H1 (cell line): ENCODE measurements at regions not wholly inside any gene's neighbourhood (a gene's known extent, or its start where the extent isn't known, plus 50 kb on each side); places are given as distances from the start of the nearest gene placed in this dataset.

Source experiments
- CTCF ChIA-PET: fragments of 300-600 bp; sonication (Branson Sonifier 250); formaldehyde crosslinking; loops from one replicate; lab custom pipeline; 2021; ENCODE audit not compliant: partially characterized antibody; lab: Charles Lee
- POLR2A ChIA-PET: fragments of 300-600 bp; sonication (Branson Sonifier 250); formaldehyde crosslinking; loops from one replicate; lab custom pipeline; 2021; ENCODE audit warnings: inconsistent platforms; ENCODE audit not compliant: partially characterized antibody; lab: Charles Lee
- DNase-seq, 2 experiments: peaks; one replicate each; pipeline versions ENCODE4 v3.0.0 to v3.0.0-alpha.2; 2010 to 2022; ENCODE audit warnings: low spot score in 2 of 2, low read depth in 1 of 2, mixed read lengths in 1 of 2
- FAIRE-seq: peaks from 2 replicates; lab custom pipeline; 2011; peaks lifted over from hg19 to GRCh38; lab: Jason Lieb, UNC
- H2AFZ ChIP-seq: 2 replicates; pipeline ENCODE4 v1.8.1; 2012; ENCODE audit warnings: low read length, inconsistent platforms
- H2AK5ac ChIP-seq: 2 replicates; pipeline ENCODE4 v1.6.1; 2013; ENCODE audit warnings: low read depth, low read length
- H2BK120ac ChIP-seq: replicated peaks from 2 replicates; pipeline ENCODE3; 2013; ENCODE audit warnings: low read depth, low read length, inconsistent platforms
- H2BK12ac ChIP-seq: 2 replicates; pipeline ENCODE4 v1.6.1; 2013; ENCODE audit warnings: low read depth, low read length
- H2BK15ac ChIP-seq: 2 replicates; pipeline ENCODE4 v1.6.1; 2013; ENCODE audit warnings: low read length
- H2BK20ac ChIP-seq: 2 replicates; pipeline ENCODE4 v1.6.1; 2013; ENCODE audit warnings: low read length
- H2BK5ac ChIP-seq: 2 replicates; pipeline ENCODE4 v1.6.1; 2013; ENCODE audit warnings: low read depth, low read length
- H3K14ac ChIP-seq: 2 replicates; pipeline ENCODE4 v1.6.1; 2013; ENCODE audit warnings: inconsistent platforms; ENCODE audit not compliant: insufficient read length
- H3K18ac ChIP-seq: 2 replicates; pipeline ENCODE4 v1.6.1; 2013; ENCODE audit warnings: low read length; ENCODE audit errors: extremely low read depth
- H3K23ac ChIP-seq: 2 replicates; pipeline ENCODE4 v1.6.1; 2013; ENCODE audit warnings: inconsistent platforms; ENCODE audit not compliant: insufficient read length
- H3K23me2 ChIP-seq: 2 replicates; pipeline ENCODE4 v1.6.1; 2013; ENCODE audit warnings: low read depth, low read length
- H3K27ac ChIP-seq: 2 replicates; pipeline ENCODE4 v1.6.1; 2011; ENCODE audit warnings: low read depth, low read length, inconsistent platforms
- H3K27me3 ChIP-seq, 4 experiments: replicated peaks in 1 of 4; 1 replicate in 1 of 4; 2 replicates in 3 of 4; pipeline versions ENCODE4 v1.6.1 to v1.8.1; 2011 to 2013; ENCODE audit warnings: low read length in 3 of 4, mild to moderate bottlenecking in 3 of 4, inconsistent platforms in 2 of 4, mixed read lengths in 2 of 4, moderate library complexity in 1 of 4; ENCODE audit not compliant: control insufficient read depth in 3 of 4, insufficient read depth in 3 of 4; ENCODE audit errors: extremely low read depth in 1 of 4
- H3K36me3 ChIP-seq, 4 experiments: 2 replicates each; pipeline versions ENCODE4 v1.6.1 to v1.8.1; 2011 to 2013; ENCODE audit warnings: mild to moderate bottlenecking in 4 of 4, low read length in 3 of 4, moderate library complexity in 2 of 4, control low read depth in 1 of 4, inconsistent platforms in 1 of 4; ENCODE audit not compliant: insufficient read depth in 4 of 4, control insufficient read depth in 2 of 4
- H3K4ac ChIP-seq: replicated peaks from 2 replicates; pipeline ENCODE3; 2013; ENCODE audit warnings: low read length, low read depth, mixed read lengths, inconsistent platforms; ENCODE audit not compliant: insufficient read length
- H3K4me1 ChIP-seq, 4 experiments: replicated peaks in 1 of 4; 1 replicate in 1 of 4; 2 replicates in 3 of 4; pipeline versions ENCODE4 v1.6.1 to v1.8.1; 2011 to 2013; ENCODE audit warnings: low read length in 3 of 4, inconsistent platforms in 2 of 4, mixed read lengths in 1 of 4; ENCODE audit not compliant: insufficient read depth in 4 of 4, control insufficient read depth in 3 of 4
- H3K4me2 ChIP-seq, 2 experiments: 2 replicates each; pipeline versions ENCODE4 v1.6.1 to v1.8.1; 2011 to 2013; ENCODE audit warnings: low read depth in 2 of 2, low read length in 2 of 2, control low read depth in 1 of 2, inconsistent platforms in 1 of 2, mild to moderate bottlenecking in 1 of 2; ENCODE audit not compliant: insufficient read depth in 1 of 2
- H3K4me3 ChIP-seq, 4 experiments: fragments of 200-600, 300-600 bp in 1 of 4; sonication (generic), shearing (Covaris generic), sonication (Bioruptor Twin) in 1 of 4; 2 replicates each; pipeline versions ENCODE4 v1.5.1 to v1.8.1; 2011 to 2016; ENCODE audit warnings: low read length in 4 of 4, low read depth in 3 of 4, control low read depth in 2 of 4, inconsistent platforms in 2 of 4, mild to moderate bottlenecking in 2 of 4, mixed read lengths in 1 of 4, moderate library complexity in 1 of 4; ENCODE audit not compliant: insufficient read depth in 2 of 4; ENCODE audit errors: extremely low read depth in 1 of 4
- H3K56ac ChIP-seq: replicated peaks from 2 replicates; pipeline ENCODE3; 2013; ENCODE audit warnings: low read depth, mild to moderate bottlenecking, mixed read lengths, low read length, inconsistent platforms; ENCODE audit not compliant: insufficient read length
- H3K79me1 ChIP-seq: 2 replicates; pipeline ENCODE4 v1.6.1; 2013; ENCODE audit warnings: low read depth, low read length, control low read depth
- H3K79me2 ChIP-seq, 2 experiments: 2 replicates each; pipeline versions ENCODE4 v1.6.1 to v1.8.1; 2012 to 2013; ENCODE audit warnings: low read length in 2 of 2, mild to moderate bottlenecking in 2 of 2, inconsistent platforms in 1 of 2; ENCODE audit not compliant: insufficient read depth in 2 of 2, control insufficient read depth in 1 of 2
- H3K9ac ChIP-seq, 4 experiments: replicated peaks in 1 of 4; 1 replicate in 1 of 4; 2 replicates in 3 of 4; pipeline versions ENCODE4 v1.6.1 to v1.8.1; 2011 to 2013; ENCODE audit warnings: low read depth in 3 of 4, low read length in 3 of 4, control low read depth in 2 of 4, mild to moderate bottlenecking in 2 of 4, moderate library complexity in 2 of 4, inconsistent platforms in 1 of 4; ENCODE audit errors: extremely low read depth in 1 of 4
- H3K9me3 ChIP-seq, 2 experiments: 2 replicates each; pipeline versions ENCODE4 v1.6.1 to v1.8.1; 2012 to 2013; ENCODE audit warnings: mild to moderate bottlenecking in 2 of 2, moderate library complexity in 2 of 2, control low read depth in 1 of 2, inconsistent platforms in 1 of 2, low read depth in 1 of 2, low read length in 1 of 2, mixed read lengths in 1 of 2; ENCODE audit not compliant: insufficient read depth in 2 of 2
- H4K20me1 ChIP-seq, 2 experiments: replicated peaks in 1 of 2; 2 replicates each; pipeline versions ENCODE3 to v1.8.1; 2011 to 2013; ENCODE audit warnings: inconsistent platforms in 2 of 2, low read length in 2 of 2, mild to moderate bottlenecking in 1 of 2; ENCODE audit not compliant: insufficient read depth in 2 of 2, control insufficient read depth in 1 of 2
- H4K5ac ChIP-seq: 2 replicates; pipeline ENCODE4 v1.6.1; 2013; ENCODE audit warnings: low read length, low read depth, mixed read lengths, inconsistent platforms; ENCODE audit not compliant: insufficient read length
- H4K8ac ChIP-seq: 2 replicates; pipeline ENCODE4 v1.8.0; 2013; ENCODE audit warnings: mild to moderate bottlenecking, moderate library complexity, low read length, inconsistent platforms; ENCODE audit not compliant: insufficient read depth; ENCODE audit errors: extremely low read depth
- H4K91ac ChIP-seq: replicated peaks from 2 replicates; pipeline ENCODE3; 2013; ENCODE audit warnings: low read length, mixed read lengths, inconsistent platforms; ENCODE audit not compliant: insufficient read length
- ASH2L ChIP-seq: fragments of 200-600, 300-600 bp; sonication (generic); IDR thresholded peaks from one replicate; pipeline ENCODE4 v1.7.1; 2017; ENCODE audit warnings: low read length
- ATF3 ChIP-seq: IDR thresholded peaks from 2 replicates; pipeline ENCODE4 v1.6.1; 2011; ENCODE audit warnings: low read depth, mild to moderate bottlenecking, low read length; ENCODE audit not compliant: insufficient read depth
- EP300 ChIP-seq, 2 experiments: IDR thresholded peaks; 1 replicate in 1 of 2; 2 replicates in 1 of 2; pipeline ENCODE4 v1.6.1; 2011 to 2012; ENCODE audit warnings: low read depth in 2 of 2, low read length in 2 of 2, mild to moderate bottlenecking in 2 of 2, borderline replicate concordance in 1 of 2, inconsistent platforms in 1 of 2, moderate library complexity in 1 of 2
- WGBS, 2 experiments: shearing (Covaris generic) in 1 of 2; methylation state at CpG; one replicate each; pipeline versions ENCODE4 v1.1.6 to v1.1.7; 2013 to 2015; ENCODE audit warnings: low lambda C conversion rate in 2 of 2, mixed read lengths in 2 of 2, inconsistent platforms in 1 of 2, low coverage in 1 of 2, missing lambda C conversion rate in 1 of 2; ENCODE audit not compliant: insufficient replicate concordance in 2 of 2, insufficient coverage in 1 of 2, insufficient read length in 1 of 2; ENCODE audit errors: extremely low coverage in 1 of 2, missing lambda C conversion rate in 1 of 2; 5-methylcytosine and 5-hydroxymethylcytosine counted together

- 81% methylated on average over 2 of the region's 2 CpGs; no CpG with 5 or more reads in 1 of the 2 experiments for WGBS, 2 experiments
- Histone ChIP-seq H2BK5ac (no peak overlapping the region), H3K4me1 (no peaks in the 10 kb centered on the region), H2AFZ (no peak overlapping the region), H2BK15ac (no peak overlapping the region), H3K4ac (no peak overlapping the region), H3K27ac (no peak overlapping the region), H3K4me2 (no peak overlapping the region), H3K23me2 (no peaks in the 10 kb centered on the region), H3K79me2 (no peaks in the 10 kb centered on the region), H3K27me3 (no peaks in the 10 kb centered on the region), H3K56ac (no peak overlapping the region), H3K14ac (no peak overlapping the region), H4K91ac (no peak overlapping the region), H2BK12ac (no peak overlapping the region), H3K79me1 (no peaks in the 10 kb centered on the region), H4K20me1 (no peaks in the 10 kb centered on the region), H2BK20ac (no peak overlapping the region), H4K5ac (no peak overlapping the region), H2AK5ac (no peak overlapping the region), H3K36me3 (no peaks in the 10 kb centered on the region), H2BK120ac (no peak overlapping the region), H4K8ac (no peak overlapping the region), H3K9ac (no peak overlapping the region), H3K4me3 (no peak overlapping the region), H3K9me3 (no peaks in the 10 kb centered on the region), H3K18ac (no peak overlapping the region), H3K23ac (no peak overlapping the region)
- ChIA-PET POLR2A (no interaction called here), CTCF (no interaction called here)
- TF ChIP-seq ASH2L (no peak), EP300 (IDR thresholded peaks at IDR 0.05; ENCODE audit: borderline replicate concordance in 1 of 2, low read depth in 2 of 2, low read length in 2 of 2) (no peak), ATF3 (no peak)
- FAIRE-seq: no peak
- no peak for DNase-seq
These were observed 272.0 kb downstream of the PTPRC start for GRCh38 chr1:198910816-198911215.
